Stomach (tissue), 8 donors: ENCODE measurements at regions not wholly inside any gene's neighbourhood (a gene's known extent, or its start where the extent isn't known, plus 50 kb on each side); places are given as distances from the start of the nearest gene placed in this dataset.

Experiments used
- DNase-seq, 2 donors: peaks; one replicate each; pipeline versions ENCODE4 v3.0.0 to v3.0.0-alpha.2; 2013 to 2019
- H3K27ac ChIP-seq, 5 donors: fragments of 200-600 bp in 4 of 5; sonication (generic) in 4 of 5; one replicate each; pipeline ENCODE4 v1.5.1; 2013 to 2019; ENCODE audit warnings: mild to moderate bottlenecking in 1 of 5, moderate library complexity in 1 of 5
- H3K27me3 ChIP-seq, 3 donors: fragments of 200-600 bp; sonication (generic); one replicate each; pipeline ENCODE4 v1.5.1; 2017 to 2019; ENCODE audit warnings: mixed run types in 1 of 3
- H3K36me3 ChIP-seq, 4 donors: fragments of 200-600 bp; sonication (generic); 1 replicate in 3 of 4; 2 replicates in 1 of 4; pipeline ENCODE4 v1.5.1; 2016 to 2019
- H3K4me1 ChIP-seq, 4 donors: fragments of 200-600 bp; sonication (generic); one replicate each; pipeline ENCODE4 v1.5.1; 2016 to 2019
- H3K4me3 ChIP-seq, 4 donors: fragments of 200-600 bp; sonication (generic) in 3 of 4; one replicate each; pipeline ENCODE4 v1.5.1; 2016 to 2019; ENCODE audit warnings: mild to moderate bottlenecking in 1 of 4
- H3K9me3 ChIP-seq, 4 donors: fragments of 200-600 bp; sonication (generic); one replicate each; pipeline ENCODE4 v1.5.1; 2016 to 2019
- EP300 ChIP-seq: sonication (generic); formaldehyde crosslinking; IDR thresholded peaks from one replicate; pipeline ENCODE4 v1.6.1; 2017; ENCODE audit warnings: antibody characterized with exemption
- POLR2A ChIP-seq, 4 donors: fragments of 450-650 bp; IDR thresholded peaks; one replicate each; pipeline ENCODE4 v1.6.1; 2016; ENCODE audit warnings: antibody characterized with exemption in 4 of 4, control low read depth in 2 of 4, mild to moderate bottlenecking in 1 of 4, moderate library complexity in 1 of 4
- POLR2AphosphoS5 ChIP-seq, 3 donors: sonication (generic); formaldehyde crosslinking; IDR thresholded peaks; one replicate each; pipeline ENCODE4 v1.6.1; 2016; ENCODE audit warnings: antibody characterized with exemption in 3 of 3
- WGBS, 5 donors: extraction: QIAGEN DNeasy Blood & Tissue Kit in 3 of 5; methylation state at CpG; one replicate each; pipeline versions ENCODE4 v1.1.5 to v1.1.7; 2013 to 2018; 5-methylcytosine and 5-hydroxymethylcytosine counted together
- intact Hi-C: fragments of 100-400 bp; cut with DNase I; formaldehyde crosslinking; loops from one replicate; pipeline ENCODE4 v1.15.1; 2023; ENCODE audit warnings: low total_unique reads
- TF ChIP-seq, protein P1 (sequence below), 7 experiments: fragments of 450-650 bp in 4 of 7; fragments of 200-600 bp in 3 of 7; sonication (generic) in 3 of 7; IDR thresholded peaks; one replicate each; pipeline ENCODE4 v1.5.1; 2016 to 2019; ENCODE audit warnings: antibody characterized with exemption in 7 of 7, control low read depth in 2 of 7, mild to moderate bottlenecking in 1 of 7
- donor health status: healthy with polysubstance abuse.
- donor health status: Bipolar disorder and iron deficiency.
- donor health status: healthy.

DNA sequence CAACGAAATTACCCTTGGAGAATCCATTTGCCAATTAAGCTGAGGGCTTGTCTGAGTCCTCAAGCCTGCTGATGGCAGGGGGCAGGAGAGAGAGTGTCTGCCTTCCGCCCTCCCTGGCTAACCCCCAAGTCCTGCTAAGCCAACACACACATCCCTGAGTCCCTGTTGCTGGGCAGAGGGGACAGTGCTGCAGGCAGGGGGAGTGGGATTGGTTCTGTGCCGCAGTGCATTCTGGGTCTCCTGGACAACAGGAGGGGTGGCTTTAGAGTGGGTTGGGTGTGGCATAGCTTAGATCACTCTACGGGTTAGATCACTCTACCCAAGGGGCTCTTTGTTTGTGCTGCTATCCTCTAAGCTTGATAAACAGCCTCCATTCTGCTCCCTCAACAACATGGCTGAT, 427.7 kb downstream of the CDK5RAP2 start:
- TF ChIP-seq POLR2AphosphoS5 (IDR thresholded peaks at IDR 0.05) (no peak), EP300 (no peak), POLR2A (IDR thresholded peaks at IDR 0.05) (no peak)
- TF ChIP-seq, protein P1, sequence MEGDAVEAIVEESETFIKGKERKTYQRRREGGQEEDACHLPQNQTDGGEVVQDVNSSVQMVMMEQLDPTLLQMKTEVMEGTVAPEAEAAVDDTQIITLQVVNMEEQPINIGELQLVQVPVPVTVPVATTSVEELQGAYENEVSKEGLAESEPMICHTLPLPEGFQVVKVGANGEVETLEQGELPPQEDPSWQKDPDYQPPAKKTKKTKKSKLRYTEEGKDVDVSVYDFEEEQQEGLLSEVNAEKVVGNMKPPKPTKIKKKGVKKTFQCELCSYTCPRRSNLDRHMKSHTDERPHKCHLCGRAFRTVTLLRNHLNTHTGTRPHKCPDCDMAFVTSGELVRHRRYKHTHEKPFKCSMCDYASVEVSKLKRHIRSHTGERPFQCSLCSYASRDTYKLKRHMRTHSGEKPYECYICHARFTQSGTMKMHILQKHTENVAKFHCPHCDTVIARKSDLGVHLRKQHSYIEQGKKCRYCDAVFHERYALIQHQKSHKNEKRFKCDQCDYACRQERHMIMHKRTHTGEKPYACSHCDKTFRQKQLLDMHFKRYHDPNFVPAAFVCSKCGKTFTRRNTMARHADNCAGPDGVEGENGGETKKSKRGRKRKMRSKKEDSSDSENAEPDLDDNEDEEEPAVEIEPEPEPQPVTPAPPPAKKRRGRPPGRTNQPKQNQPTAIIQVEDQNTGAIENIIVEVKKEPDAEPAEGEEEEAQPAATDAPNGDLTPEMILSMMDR (IDR thresholded peaks at IDR 0.05) = no peak
- H3K36me3 ChIP-seq = no peaks in the 10 kb centered on the region
- peak in 1 of 2 donors; percentile 76 for DNase-seq
- no peaks in the 10 kb centered on the region for H3K4me1 ChIP-seq
- no peaks in the 10 kb centered on the region for H3K27me3 ChIP-seq
- peaks cover 0 to 6% (median 0%) of the 10 kb centered on the region in 4 donors for H3K9me3 ChIP-seq
- H3K27ac ChIP-seq = no peak overlapping the region
- intact Hi-C loops = no loop called here
- 44 to 58% (median 49%) methylated on average over 4 of the region's 4 CpGs for WGBS, 5 donors
- H3K4me3 ChIP-seq = no peak overlapping the region

- H3K4me1 ChIP-seq = no peaks in the 10 kb centered on the region
- no peaks in the 10 kb centered on the region for H3K36me3 ChIP-seq
- intact Hi-C loops = no loop called here
- 43 to 72% (median 60%) methylated on average over 12 of the region's 12 CpGs for WGBS, 5 donors
- DNase-seq = peak in 1 of 2 donors; percentile 30
- no peak for TF ChIP-seq POLR2A (IDR thresholded peaks at IDR 0.05)
- TF ChIP-seq POLR2AphosphoS5 (IDR thresholded peaks at IDR 0.05) = no peak
- TF ChIP-seq, protein P1 (IDR thresholded peaks at IDR 0.05) = no peak
- no peak for TF ChIP-seq EP300
- H3K4me3 ChIP-seq = no peak overlapping the region
- no peaks in the 10 kb centered on the region for H3K27me3 ChIP-seq
- peaks cover 0 to 6% (median 0%) of the 10 kb centered on the region in 4 donors for H3K9me3 ChIP-seq
- H3K27ac ChIP-seq = no peak overlapping the region
Observed at GRCh38 chr9:120151806-120152205, 428.2 kb downstream of the CDK5RAP2 start.

DNA sequence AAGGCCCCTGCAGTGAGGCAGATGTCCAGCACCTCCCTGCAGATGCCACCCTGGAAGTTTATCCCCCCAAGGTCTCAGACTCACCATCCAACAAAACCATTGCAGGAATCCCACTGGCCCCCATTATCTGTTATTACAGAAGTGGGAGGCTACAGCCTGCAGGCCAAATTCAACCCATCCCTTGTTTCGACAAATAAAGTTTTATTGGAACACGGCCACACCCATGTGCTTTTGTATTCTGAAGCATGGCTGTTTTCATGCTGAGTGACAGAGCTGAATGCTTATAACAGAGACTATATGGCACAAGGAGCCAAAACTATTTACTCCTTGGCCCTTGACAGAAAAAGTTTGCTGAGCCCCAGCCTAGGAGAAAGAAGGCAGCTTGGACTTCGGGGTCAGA, 428.8 kb downstream of the CDK5RAP2 start:
- no peak overlapping the region for H3K27ac ChIP-seq
- H3K36me3 ChIP-seq = no peaks in the 10 kb centered on the region
- WGBS, 5 donors = 84 to 95% (median 89%) methylated on average over 3 of the region's 3 CpGs
- intact Hi-C loops = no loop called here
- no peak for TF ChIP-seq EP300
- TF ChIP-seq, protein P1 (IDR thresholded peaks at IDR 0.05) = no peak
- no peak for TF ChIP-seq POLR2A (IDR thresholded peaks at IDR 0.05)
- no peak for TF ChIP-seq POLR2AphosphoS5 (IDR thresholded peaks at IDR 0.05)
- DNase-seq = no peak
- H3K9me3 ChIP-seq = peaks cover 0 to 6% (median 0%) of the 10 kb centered on the region in 4 donors
- H3K4me1 ChIP-seq = no peaks in the 10 kb centered on the region
- no peaks in the 10 kb centered on the region for H3K27me3 ChIP-seq
- no peak overlapping the region for H3K4me3 ChIP-seq

- 76 to 96% (median 81%) methylated on average over 1 of the region's 1 CpG for WGBS, 5 donors
- intact Hi-C loops = no loop called here
- H3K27ac ChIP-seq = no peak overlapping the region
Observed at GRCh38 chr9:120138955-120139354, 441.0 kb downstream of the CDK5RAP2 start.

More at GRCh38 chr9:120138955-120139354, 441.0 kb downstream of the CDK5RAP2 start:
- no peak for DNase-seq
- no peak overlapping the region for H3K4me3 ChIP-seq
- TF ChIP-seq POLR2AphosphoS5 (IDR thresholded peaks at IDR 0.05) (no peak), POLR2A (IDR thresholded peaks at IDR 0.05) (no peak), EP300 (no peak)
- TF ChIP-seq, protein P1 (IDR thresholded peaks at IDR 0.05) = no peak
- no peaks in the 10 kb centered on the region for H3K27me3 ChIP-seq
- H3K36me3 ChIP-seq = no peaks in the 10 kb centered on the region
- H3K4me1 ChIP-seq = no peaks in the 10 kb centered on the region
- H3K9me3 ChIP-seq = peaks cover 0 to 10% (median 3%) of the 10 kb centered on the region in 4 donors
